Left ventricle myocardium inferior (tissue), 1 donor: ENCODE measurements at regions not wholly inside any gene's neighbourhood (a gene's known extent, or its start where the extent isn't known, plus 50 kb on each side); places are given as distances from the start of the nearest gene placed in this dataset.

ENCODE experiments used
- DNase-seq: peaks from one replicate; pipeline ENCODE4 v3.0.0-alpha.2; 2020
- H3K27ac ChIP-seq: fragments of 200-600 bp; replicated peaks from 2 replicates; pipeline ENCODE4 v1.8.0; 2021
- H3K27me3 ChIP-seq: fragments of 200-600 bp; 2 replicates; pipeline ENCODE4 v1.8.0; 2021; ENCODE audit warnings: low read depth
- H3K36me3 ChIP-seq: fragments of 200-600 bp; 2 replicates; pipeline ENCODE4 v1.8.0; 2021
- H3K4me1 ChIP-seq: fragments of 200-600 bp; 2 replicates; pipeline ENCODE4 v1.8.0; 2021
- H3K4me3 ChIP-seq: fragments of 200-600 bp; 2 replicates; pipeline ENCODE4 v1.8.0; 2021; ENCODE audit warnings: mild to moderate bottlenecking, moderate library complexity
- H3K9me3 ChIP-seq: fragments of 200-600 bp; replicated peaks from 2 replicates; pipeline ENCODE4 v1.8.0; 2021
- intact Hi-C: fragments of 100-400 bp; cut with micrococcal nuclease; formaldehyde crosslinking; loops from one replicate; pipeline ENCODE4 v1.11.0; 2022
- TF ChIP-seq, protein P1 (sequence below): fragments of 200-600 bp; IDR thresholded peaks from 2 replicates; pipeline ENCODE4 v1.8.0; 2021; ENCODE audit warnings: antibody characterized with exemption, mild to moderate bottlenecking, borderline replicate concordance
- donor health status: DM: no; HTN: yes; CAD: no; lungs with severe emphysema.

GRCh38 chr6:120219339-120219738, 869.8 kb upstream of the MAN1A1 start:
- TF ChIP-seq, protein P1, sequence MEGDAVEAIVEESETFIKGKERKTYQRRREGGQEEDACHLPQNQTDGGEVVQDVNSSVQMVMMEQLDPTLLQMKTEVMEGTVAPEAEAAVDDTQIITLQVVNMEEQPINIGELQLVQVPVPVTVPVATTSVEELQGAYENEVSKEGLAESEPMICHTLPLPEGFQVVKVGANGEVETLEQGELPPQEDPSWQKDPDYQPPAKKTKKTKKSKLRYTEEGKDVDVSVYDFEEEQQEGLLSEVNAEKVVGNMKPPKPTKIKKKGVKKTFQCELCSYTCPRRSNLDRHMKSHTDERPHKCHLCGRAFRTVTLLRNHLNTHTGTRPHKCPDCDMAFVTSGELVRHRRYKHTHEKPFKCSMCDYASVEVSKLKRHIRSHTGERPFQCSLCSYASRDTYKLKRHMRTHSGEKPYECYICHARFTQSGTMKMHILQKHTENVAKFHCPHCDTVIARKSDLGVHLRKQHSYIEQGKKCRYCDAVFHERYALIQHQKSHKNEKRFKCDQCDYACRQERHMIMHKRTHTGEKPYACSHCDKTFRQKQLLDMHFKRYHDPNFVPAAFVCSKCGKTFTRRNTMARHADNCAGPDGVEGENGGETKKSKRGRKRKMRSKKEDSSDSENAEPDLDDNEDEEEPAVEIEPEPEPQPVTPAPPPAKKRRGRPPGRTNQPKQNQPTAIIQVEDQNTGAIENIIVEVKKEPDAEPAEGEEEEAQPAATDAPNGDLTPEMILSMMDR: no peak
- no peak for DNase-seq
- no peaks in the 10 kb centered on the region for H3K9me3 ChIP-seq
- no peaks in the 10 kb centered on the region for H3K4me1 ChIP-seq
- no peak overlapping the region for H3K27ac ChIP-seq
- H3K27me3 ChIP-seq: no peaks in the 10 kb centered on the region
- H3K4me3 ChIP-seq: no peak overlapping the region
- intact Hi-C loops: no loop called here
- H3K36me3 ChIP-seq: no peaks in the 10 kb centered on the region

DNA sequence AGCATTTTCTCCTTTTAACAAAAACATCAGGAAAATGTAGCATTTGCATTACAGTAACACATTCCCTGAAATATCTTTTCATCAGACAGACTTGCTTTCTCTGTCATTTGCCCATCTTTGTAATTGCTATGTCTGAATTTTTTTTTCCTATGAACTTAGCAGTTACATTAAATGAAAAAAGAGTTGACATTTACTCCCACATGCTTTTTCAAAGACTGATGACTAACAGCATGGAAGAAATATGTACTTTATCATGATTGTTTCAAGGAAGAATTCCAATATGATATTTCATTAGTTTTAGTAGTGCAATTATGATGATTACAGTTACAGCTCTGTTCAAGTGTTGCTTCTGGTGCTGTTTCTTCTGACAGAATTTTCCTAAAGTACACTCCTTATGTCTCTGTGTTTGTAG, 864.5 kb upstream of the MAN1A1 start:
- Histone ChIP-seq H3K4me1 (no peaks in the 10 kb centered on the region), H3K9me3 (peaks cover 7% of the 10 kb centered on the region), H3K36me3 (no peaks in the 10 kb centered on the region), H3K27me3 (no peaks in the 10 kb centered on the region), H3K4me3 (no peak overlapping the region), H3K27ac (no peak overlapping the region)
- intact Hi-C loops: no loop called here
- TF ChIP-seq, protein P1: no peak
- no peak for DNase-seq

- Histone ChIP-seq H3K27ac (no peak overlapping the region), H3K4me1 (no peaks in the 10 kb centered on the region), H3K4me3 (no peak overlapping the region), H3K27me3 (no peaks in the 10 kb centered on the region), H3K9me3 (peaks cover 17% of the 10 kb centered on the region), H3K36me3 (no peaks in the 10 kb centered on the region)
- DNase-seq: no peak
- intact Hi-C loops: no loop called here
- TF ChIP-seq, protein P1: no peak
Measured at GRCh38 chr6:120211955-120212792, 862.6 kb upstream of the MAN1A1 start.

DNA sequence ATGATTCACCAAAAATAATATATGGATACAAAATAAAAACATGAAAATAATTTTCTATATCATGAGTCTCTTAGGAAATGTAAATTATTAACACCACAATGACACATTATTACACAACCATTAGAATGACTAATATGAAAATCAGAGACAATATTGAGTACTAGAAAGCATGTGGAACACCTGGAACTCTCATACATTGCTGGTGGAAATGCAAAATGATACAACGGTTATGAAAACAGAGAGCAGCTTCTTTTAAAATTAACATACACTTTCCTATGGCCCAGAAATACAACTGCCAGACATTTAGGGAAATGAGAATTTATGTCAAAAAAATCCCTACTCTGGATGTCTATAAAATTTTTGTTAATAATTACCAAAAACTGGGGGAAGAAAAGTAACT, 853.3 kb upstream of the MAN1A1 start:
- Histone ChIP-seq H3K4me3 (no peak overlapping the region), H3K27ac (no peak overlapping the region), H3K27me3 (no peaks in the 10 kb centered on the region), H3K4me1 (no peaks in the 10 kb centered on the region), H3K36me3 (no peaks in the 10 kb centered on the region), H3K9me3 (no peaks in the 10 kb centered on the region)
- intact Hi-C loops: no loop called here
- DNase-seq: no peak
- TF ChIP-seq, protein P1: no peak

DNA sequence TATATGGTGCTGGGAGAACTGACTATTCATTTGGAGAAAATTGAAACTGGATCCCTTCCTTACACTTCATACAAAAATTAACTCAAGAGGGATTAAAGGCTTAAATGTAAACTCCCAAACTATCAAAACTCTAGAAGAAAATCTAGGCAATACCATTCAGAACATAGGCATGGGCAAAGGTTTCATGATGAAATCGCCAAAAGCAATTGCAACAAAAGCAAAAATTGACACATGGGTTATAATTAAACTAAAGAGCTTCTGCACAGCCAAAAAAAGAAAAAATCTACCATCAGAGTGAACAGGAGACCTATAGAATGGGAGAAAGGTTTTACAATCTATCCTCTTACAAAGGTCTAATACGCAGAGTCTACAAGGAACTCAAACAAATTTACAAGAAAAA, 851.3 kb upstream of the MAN1A1 start:
- intact Hi-C loops: no loop called here
- Histone ChIP-seq H3K27me3 (no peaks in the 10 kb centered on the region), H3K36me3 (no peaks in the 10 kb centered on the region), H3K9me3 (no peaks in the 10 kb centered on the region), H3K27ac (no peak overlapping the region), H3K4me1 (no peaks in the 10 kb centered on the region), H3K4me3 (no peak overlapping the region)
- TF ChIP-seq, protein P1: no peak
- no peak for DNase-seq
